ENCODE measurements at regions not wholly inside any gene's neighbourhood (a gene's known extent, or its start where the extent isn't known, plus 50 kb on each side); places are given as distances from the start of the nearest gene placed in this dataset.

DNA sequence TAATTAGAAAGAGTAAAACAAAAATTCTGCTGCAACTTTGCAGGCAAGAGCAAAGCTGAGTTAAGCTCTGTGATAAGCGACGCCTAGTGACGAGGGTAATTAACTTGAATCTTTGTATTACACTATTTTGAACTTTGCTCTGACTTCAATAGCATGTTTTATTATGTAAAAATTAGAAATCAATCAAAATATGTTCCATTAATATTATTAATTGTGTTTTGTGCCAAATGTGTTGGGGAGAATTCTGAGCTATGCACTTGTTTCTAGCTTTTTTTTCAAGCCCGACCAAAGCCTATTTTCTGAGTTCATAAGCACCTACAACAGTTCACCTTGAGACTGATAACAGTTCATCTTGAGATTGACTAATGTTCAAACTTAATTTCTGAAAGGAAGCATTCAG lies 90.1 kb upstream of the PDE3A start:
- intact Hi-C loops (cut with DNase I) = no loop called here
- TF ChIP-seq POLR2A (IDR thresholded peaks at IDR 0.05) (no peak), CTCF (IDR thresholded peaks at IDR 0.05) (no peak)

GRCh38 chr12:20280515-20280914 lies 87.8 kb upstream of the PDE3A start:
- H3K4me1 ChIP-seq = no peaks in the 10 kb centered on the region
- H3K36me3 ChIP-seq = no peaks in the 10 kb centered on the region
- DNase-seq = no peak
- no peak overlapping the region for H3K27ac ChIP-seq
- H3K27me3 ChIP-seq = no peaks in the 10 kb centered on the region
- TF ChIP-seq POLR2A (IDR thresholded peaks at IDR 0.05) (no peak), CTCF (IDR thresholded peaks at IDR 0.05) (no peak)
- WGBS, 2 donors = 77 to 78% methylated on average over 3 of the region's 3 CpGs
- no peak overlapping the region for H3K4me3 ChIP-seq
- intact Hi-C loops (cut with DNase I) = no loop called here
- H3K9me3 ChIP-seq = no peaks in the 10 kb centered on the region

More for the DNA sequence above, 90.1 kb upstream of the PDE3A start:
- Histone ChIP-seq H3K9me3 (no peaks in the 10 kb centered on the region), H3K27ac (no peak overlapping the region), H3K27me3 (no peaks in the 10 kb centered on the region), H3K4me3 (no peak overlapping the region), H3K36me3 (no peaks in the 10 kb centered on the region), H3K4me1 (peaks cover 0 to 3% (median 0%) of the 10 kb centered on the region in 3 donors)
- 83 to 89% methylated on average over 4 of the region's 4 CpGs for WGBS, 2 donors
- no peak for DNase-seq

GRCh38 chr12:20282401-20282800 lies 85.9 kb upstream of the PDE3A start:
- intact Hi-C loops (cut with DNase I) = no loop called here
- no peak for TF ChIP-seq CTCF (IDR thresholded peaks at IDR 0.05)
- TF ChIP-seq POLR2A (IDR thresholded peaks at IDR 0.05) = no peak
- no peak overlapping the region for H3K27ac ChIP-seq

GRCh38 chr12:20283482-20283881 lies 84.9 kb upstream of the PDE3A start:
- no peaks in the 10 kb centered on the region for H3K4me1 ChIP-seq
- H3K27me3 ChIP-seq = no peaks in the 10 kb centered on the region
- no peak overlapping the region for H3K4me3 ChIP-seq
- TF ChIP-seq POLR2A (IDR thresholded peaks at IDR 0.05) = no peak
- no peak for TF ChIP-seq CTCF (IDR thresholded peaks at IDR 0.05)
- H3K9me3 ChIP-seq = no peaks in the 10 kb centered on the region
- 63 to 87% methylated on average over 1 of the region's 1 CpG for WGBS, 2 donors
- DNase-seq = no peak
- intact Hi-C loops (cut with DNase I) = no loop called here
- no peaks in the 10 kb centered on the region for H3K36me3 ChIP-seq
- no peak overlapping the region for H3K27ac ChIP-seq

More at GRCh38 chr12:20282401-20282800, 85.9 kb upstream of the PDE3A start:
- Histone ChIP-seq H3K4me3 (no peak overlapping the region), H3K27me3 (no peaks in the 10 kb centered on the region), H3K9me3 (no peaks in the 10 kb centered on the region), H3K36me3 (no peaks in the 10 kb centered on the region), H3K4me1 (no peaks in the 10 kb centered on the region)
- no peak for DNase-seq

GRCh38 chr12:20289520-20289919 lies 78.8 kb upstream of the PDE3A start:
- intact Hi-C loops (cut with DNase I) = no loop called here
- no peak for DNase-seq
- H3K9me3 ChIP-seq = peaks cover 0 to 5% (median 0%) of the 10 kb centered on the region in 3 donors
- TF ChIP-seq POLR2A (IDR thresholded peaks at IDR 0.05) (no peak), CTCF (IDR thresholded peaks at IDR 0.05) (no peak)
- no peaks in the 10 kb centered on the region for H3K36me3 ChIP-seq
- no peak overlapping the region for H3K4me3 ChIP-seq
- H3K27me3 ChIP-seq = no peaks in the 10 kb centered on the region
- no peaks in the 10 kb centered on the region for H3K4me1 ChIP-seq
- no peak overlapping the region for H3K27ac ChIP-seq
- WGBS, 2 donors = 58 to 76% methylated on average over 1 of the region's 1 CpG
